GM12892 (cell line): ENCODE measurements at regions not wholly inside any gene's neighbourhood (a gene's known extent, or its start where the extent isn't known, plus 50 kb on each side); places are given as distances from the start of the nearest gene placed in this dataset.

Experiments
- POLR2A ChIP-seq: IDR thresholded peaks from 2 replicates; pipeline ENCODE4 v1.6.1; 2011; ENCODE audit warnings: low read depth, low read length, control low read depth
- TAF1 ChIP-seq: IDR thresholded peaks from 2 replicates; pipeline ENCODE4 v1.6.1; 2011; ENCODE audit warnings: low read depth, mild to moderate bottlenecking, control low read depth, low read length, borderline replicate concordance

- TF ChIP-seq POLR2A (no peak), TAF1 (no peak)
These were observed 58.2 kb upstream of the EOLA2 start for GRCh38 chrX:149996515-149996914.
